ENCODE measurements at regions not wholly inside any gene's neighbourhood (a gene's known extent, or its start where the extent isn't known, plus 50 kb on each side); places are given as distances from the start of the nearest gene placed in this dataset.

DNA sequence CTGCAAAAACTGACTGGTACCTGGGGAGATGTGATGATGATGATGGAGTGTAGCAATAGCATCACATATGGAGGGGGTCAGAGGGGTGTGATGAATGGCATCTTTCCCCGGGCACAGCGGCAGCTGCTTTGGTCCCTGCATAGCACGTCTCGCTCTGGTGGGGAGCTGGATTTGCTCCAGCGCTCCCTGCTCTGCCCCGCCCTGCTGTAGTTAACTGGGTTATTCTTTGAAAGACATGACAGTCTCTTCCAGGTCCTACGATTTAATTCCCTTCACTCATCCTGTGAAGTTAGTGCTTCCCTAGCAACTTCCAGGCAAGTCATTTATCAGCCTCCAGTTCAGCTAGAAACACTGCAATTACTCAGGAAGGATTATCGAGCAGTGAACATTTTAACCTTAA, 463.1 kb downstream of the TSN start:
- TF ChIP-seq CTCF (IDR thresholded peaks at IDR 0.05; ENCODE audit: low read depth, low read length) (no peak), POLR2A (IDR thresholded peaks at IDR 0.05; ENCODE audit: extremely low read depth, insufficient read length) (no peak), MYC (IDR thresholded peaks at IDR 0.05; ENCODE audit: low read depth, low read length) (no peak)
- TF ChIP-seq, protein P1, sequence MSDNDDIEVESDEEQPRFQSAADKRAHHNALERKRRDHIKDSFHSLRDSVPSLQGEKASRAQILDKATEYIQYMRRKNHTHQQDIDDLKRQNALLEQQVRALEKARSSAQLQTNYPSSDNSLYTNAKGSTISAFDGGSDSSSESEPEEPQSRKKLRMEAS (IDR thresholded peaks at IDR 0.05; ENCODE audit: low read depth, low read length), result no peak
- no peak for DNase-seq (ENCODE audit: low read depth)
- no peak overlapping the region for H3K4me3 ChIP-seq (ENCODE audit: low read depth, low read length)

GRCh38 chr2:122219504-122219903, 464.1 kb downstream of the TSN start:
- H3K4me3 ChIP-seq (ENCODE audit: low read depth, low read length), result no peak overlapping the region
- no peak for TF ChIP-seq CTCF (IDR thresholded peaks at IDR 0.05; ENCODE audit: low read depth, low read length)
- no peak for TF ChIP-seq POLR2A (IDR thresholded peaks at IDR 0.05; ENCODE audit: extremely low read depth, insufficient read length)
- TF ChIP-seq, protein P1 (IDR thresholded peaks at IDR 0.05; ENCODE audit: low read depth, low read length), result no peak
- no peak for TF ChIP-seq MYC (IDR thresholded peaks at IDR 0.05; ENCODE audit: low read depth, low read length)
- DNase-seq (ENCODE audit: low read depth), result no peak

DNA sequence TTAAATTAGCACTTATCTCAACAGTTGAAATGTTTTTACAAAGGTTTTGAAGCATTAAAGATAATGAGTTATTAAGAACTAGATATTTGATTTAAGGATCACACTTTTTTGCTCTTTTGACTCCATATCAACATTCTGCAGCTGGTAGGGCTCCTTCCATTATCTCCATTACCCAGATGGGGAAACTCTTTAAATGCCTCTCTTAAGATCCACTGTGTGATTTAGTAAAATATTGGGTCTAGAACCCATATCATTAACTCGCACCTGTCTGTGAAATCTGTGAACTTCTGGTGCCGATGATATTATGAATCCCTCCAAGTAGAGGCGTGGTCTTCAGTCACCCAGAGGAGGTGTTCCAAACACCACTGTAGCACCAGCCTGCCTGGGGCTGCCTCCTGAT, 466.2 kb downstream of the TSN start:
- no peak for TF ChIP-seq MYC (IDR thresholded peaks at IDR 0.05; ENCODE audit: low read depth, low read length)
- TF ChIP-seq, protein P1 (IDR thresholded peaks at IDR 0.05; ENCODE audit: low read depth, low read length), result no peak
- no peak for TF ChIP-seq POLR2A (IDR thresholded peaks at IDR 0.05; ENCODE audit: extremely low read depth, insufficient read length)
- no peak for TF ChIP-seq CTCF (IDR thresholded peaks at IDR 0.05; ENCODE audit: low read depth, low read length)
- no peak for DNase-seq (ENCODE audit: low read depth)
- H3K4me3 ChIP-seq (ENCODE audit: low read depth, low read length), result no peak overlapping the region

GRCh38 chr2:122231296-122231695, 475.8 kb downstream of the TSN start:
- TF ChIP-seq CTCF (IDR thresholded peaks at IDR 0.05; ENCODE audit: low read depth, low read length), result no peak
- TF ChIP-seq, protein P1 (IDR thresholded peaks at IDR 0.05; ENCODE audit: low read depth, low read length), result no peak
- TF ChIP-seq POLR2A (IDR thresholded peaks at IDR 0.05; ENCODE audit: extremely low read depth, insufficient read length), result no peak
- no peak for TF ChIP-seq MYC (IDR thresholded peaks at IDR 0.05; ENCODE audit: low read depth, low read length)

DNA sequence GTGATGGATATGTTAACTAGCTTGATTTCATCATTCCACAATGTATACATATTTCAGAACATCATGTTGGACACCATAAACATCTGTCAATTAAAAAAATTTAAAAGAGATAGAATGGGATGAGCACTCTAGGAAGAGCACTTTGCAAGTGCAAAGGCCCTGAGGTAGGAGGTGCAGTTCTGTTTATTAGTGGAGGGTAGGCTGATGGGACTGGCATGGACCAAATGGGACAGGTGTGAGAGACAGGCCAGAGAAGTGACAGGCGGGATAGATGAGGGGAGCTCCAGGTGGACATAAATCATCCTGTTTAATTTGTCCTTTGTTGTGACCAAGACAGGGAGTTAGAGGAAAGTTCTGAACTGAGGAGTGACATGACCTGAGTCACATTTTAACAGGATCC, 477.9 kb downstream of the TSN start:
- no peak for DNase-seq (ENCODE audit: low read depth)
- H3K4me3 ChIP-seq (ENCODE audit: low read depth, low read length), result no peak overlapping the region
- no peak for TF ChIP-seq MYC (IDR thresholded peaks at IDR 0.05; ENCODE audit: low read depth, low read length)
- no peak for TF ChIP-seq POLR2A (IDR thresholded peaks at IDR 0.05; ENCODE audit: extremely low read depth, insufficient read length)
- TF ChIP-seq, protein P1 (IDR thresholded peaks at IDR 0.05; ENCODE audit: low read depth, low read length), result no peak
- no peak for TF ChIP-seq CTCF (IDR thresholded peaks at IDR 0.05; ENCODE audit: low read depth, low read length)

More at GRCh38 chr2:122231296-122231695, 475.8 kb downstream of the TSN start:
- no peak for DNase-seq (ENCODE audit: low read depth)
- no peak overlapping the region for H3K4me3 ChIP-seq (ENCODE audit: low read depth, low read length)
